Endothelial cell (in vitro differentiated cells): ENCODE measurements at regions not wholly inside any gene's neighbourhood (a gene's known extent, or its start where the extent isn't known, plus 50 kb on each side); places are given as distances from the start of the nearest gene placed in this dataset.

Experiments
- DNase-seq: peaks from one replicate; pipeline ENCODE4 v3.0.0; 2021; ENCODE audit warnings: low spot score
- H3K27ac Mint-ChIP-seq: one replicate; pipeline ENCODE4 v1.8.0; 2021; ENCODE audit warnings: mixed read lengths, inconsistent platforms; ENCODE audit not compliant: unreplicated experiment
- H3K27me3 Mint-ChIP-seq: one replicate; pipeline ENCODE4 v1.8.0; 2021; ENCODE audit warnings: mild to moderate bottlenecking, moderate library complexity, mixed read lengths, inconsistent platforms; ENCODE audit not compliant: unreplicated experiment
- H3K36me3 Mint-ChIP-seq: one replicate; pipeline ENCODE4 v1.8.0; 2021; ENCODE audit warnings: mild to moderate bottlenecking, low read depth, mixed read lengths, inconsistent platforms; ENCODE audit not compliant: unreplicated experiment
- H3K4me1 Mint-ChIP-seq: one replicate; pipeline ENCODE4 v1.8.0; 2021; ENCODE audit warnings: mild to moderate bottlenecking, mixed read lengths, inconsistent platforms; ENCODE audit not compliant: unreplicated experiment
- H3K4me3 Mint-ChIP-seq: one replicate; pipeline ENCODE4 v1.8.0; 2021; ENCODE audit warnings: mild to moderate bottlenecking, mixed read lengths, inconsistent platforms; ENCODE audit not compliant: unreplicated experiment
- H3K9me3 Mint-ChIP-seq: one replicate; pipeline ENCODE4 v1.8.0; 2021; ENCODE audit warnings: mixed read lengths, inconsistent platforms; ENCODE audit not compliant: unreplicated experiment
- TF ChIP-seq, protein P1 (sequence below): fragments of 200-600 bp; sonication (generic); IDR thresholded peaks from one replicate; pipeline ENCODE4 v1.5.0; 2021; ENCODE audit warnings: antibody characterized with exemption; ENCODE audit not compliant: unreplicated experiment

GRCh38 chr20:62548471-62548870, 72.7 kb upstream of the GATA5 start:
- no peak overlapping the region for H3K4me3 Mint-ChIP-seq
- no peak for DNase-seq
- H3K9me3 Mint-ChIP-seq: no peaks in the 10 kb centered on the region
- peaks cover 11% of the 10 kb centered on the region for H3K27me3 Mint-ChIP-seq
- H3K36me3 Mint-ChIP-seq: no peaks in the 10 kb centered on the region
- TF ChIP-seq, protein P1, sequence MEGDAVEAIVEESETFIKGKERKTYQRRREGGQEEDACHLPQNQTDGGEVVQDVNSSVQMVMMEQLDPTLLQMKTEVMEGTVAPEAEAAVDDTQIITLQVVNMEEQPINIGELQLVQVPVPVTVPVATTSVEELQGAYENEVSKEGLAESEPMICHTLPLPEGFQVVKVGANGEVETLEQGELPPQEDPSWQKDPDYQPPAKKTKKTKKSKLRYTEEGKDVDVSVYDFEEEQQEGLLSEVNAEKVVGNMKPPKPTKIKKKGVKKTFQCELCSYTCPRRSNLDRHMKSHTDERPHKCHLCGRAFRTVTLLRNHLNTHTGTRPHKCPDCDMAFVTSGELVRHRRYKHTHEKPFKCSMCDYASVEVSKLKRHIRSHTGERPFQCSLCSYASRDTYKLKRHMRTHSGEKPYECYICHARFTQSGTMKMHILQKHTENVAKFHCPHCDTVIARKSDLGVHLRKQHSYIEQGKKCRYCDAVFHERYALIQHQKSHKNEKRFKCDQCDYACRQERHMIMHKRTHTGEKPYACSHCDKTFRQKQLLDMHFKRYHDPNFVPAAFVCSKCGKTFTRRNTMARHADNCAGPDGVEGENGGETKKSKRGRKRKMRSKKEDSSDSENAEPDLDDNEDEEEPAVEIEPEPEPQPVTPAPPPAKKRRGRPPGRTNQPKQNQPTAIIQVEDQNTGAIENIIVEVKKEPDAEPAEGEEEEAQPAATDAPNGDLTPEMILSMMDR: no peak
- H3K4me1 Mint-ChIP-seq: no peaks in the 10 kb centered on the region
- no peak overlapping the region for H3K27ac Mint-ChIP-seq

DNA sequence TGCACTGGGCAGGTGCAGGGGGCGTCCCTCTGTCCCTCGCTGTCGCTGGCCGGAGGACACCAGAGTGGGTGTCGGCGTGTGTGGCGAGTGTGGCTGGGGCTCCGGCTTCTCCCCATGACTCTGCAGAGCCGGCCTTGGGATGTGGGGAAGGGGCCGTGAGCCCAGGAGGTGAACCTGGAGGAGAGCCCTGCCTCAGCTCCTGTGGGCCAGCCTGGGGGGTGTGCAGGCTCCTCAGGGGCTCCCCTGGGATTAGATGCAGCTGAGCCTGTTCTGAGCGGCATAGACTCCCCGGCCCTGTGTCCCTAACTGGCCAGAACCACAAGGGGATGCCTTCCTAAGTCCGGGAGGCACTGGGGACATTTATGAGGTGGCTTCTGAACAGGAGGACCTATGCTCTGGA, 73.2 kb upstream of the GATA5 start:
- DNase-seq: no peak
- Mint-ChIP-seq H3K27ac (no peak overlapping the region), H3K4me3 (no peak overlapping the region), H3K9me3 (no peaks in the 10 kb centered on the region), H3K4me1 (no peaks in the 10 kb centered on the region), H3K27me3 (peaks cover 11% of the 10 kb centered on the region), H3K36me3 (no peaks in the 10 kb centered on the region)
- TF ChIP-seq, protein P1: no peak

- H3K4me3 Mint-ChIP-seq: no peak overlapping the region
- H3K36me3 Mint-ChIP-seq: no peaks in the 10 kb centered on the region
- TF ChIP-seq, protein P1: no peak
- no peaks in the 10 kb centered on the region for H3K4me1 Mint-ChIP-seq
- no peak overlapping the region for H3K27ac Mint-ChIP-seq
- no peaks in the 10 kb centered on the region for H3K9me3 Mint-ChIP-seq
- H3K27me3 Mint-ChIP-seq: peaks cover 9% of the 10 kb centered on the region
- no peak for DNase-seq
Observed at GRCh38 chr20:62549499-62550086, 73.8 kb upstream of the GATA5 start.

DNA sequence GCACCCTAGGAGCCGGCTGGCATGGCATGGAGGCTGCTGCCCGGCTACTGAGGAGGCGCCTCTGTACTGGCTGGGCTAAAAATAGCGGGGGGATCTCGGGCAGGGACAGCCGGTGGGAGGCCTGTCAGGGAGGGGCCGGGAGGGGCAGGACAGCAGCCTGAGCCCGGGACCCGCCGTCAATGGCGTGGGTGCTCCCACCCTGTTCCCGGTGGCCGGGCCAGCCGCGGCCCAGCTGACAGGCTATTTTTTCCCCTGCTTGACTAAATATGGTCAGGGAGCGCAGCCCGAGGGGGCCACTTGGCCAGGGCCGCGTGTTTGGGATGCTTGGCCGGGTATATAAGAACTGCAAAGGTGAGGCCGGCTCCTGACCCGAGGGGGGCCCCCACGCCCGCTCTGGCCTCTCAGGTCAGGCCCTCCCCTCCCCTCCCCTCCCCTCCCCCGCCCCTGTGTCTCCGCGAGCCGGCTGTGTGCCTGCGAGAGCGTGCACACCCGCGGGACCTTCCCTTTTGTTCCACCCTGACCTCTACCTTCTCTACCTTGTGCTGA, 74.4 kb upstream of the GATA5 start:
- Mint-ChIP-seq H3K9me3 (no peaks in the 10 kb centered on the region), H3K27me3 (peaks cover 11% of the 10 kb centered on the region), H3K36me3 (no peaks in the 10 kb centered on the region), H3K27ac (no peak overlapping the region), H3K4me1 (no peaks in the 10 kb centered on the region), H3K4me3 (no peak overlapping the region)
- TF ChIP-seq, protein P1: no peak
- DNase-seq: no peak

GRCh38 chr20:62551407-62552323, 75.9 kb upstream of the GATA5 start:
- peaks cover 11% of the 10 kb centered on the region for H3K27me3 Mint-ChIP-seq
- H3K9me3 Mint-ChIP-seq: no peaks in the 10 kb centered on the region
- H3K27ac Mint-ChIP-seq: no peak overlapping the region
- H3K36me3 Mint-ChIP-seq: no peaks in the 10 kb centered on the region
- TF ChIP-seq, protein P1: no peak
- H3K4me3 Mint-ChIP-seq: no peak overlapping the region
- H3K4me1 Mint-ChIP-seq: no peaks in the 10 kb centered on the region
- no peak for DNase-seq
